ENCODE measurements at regions not wholly inside any gene's neighbourhood (a gene's known extent, or its start where the extent isn't known, plus 50 kb on each side); places are given as distances from the start of the nearest gene placed in this dataset.

DNA sequence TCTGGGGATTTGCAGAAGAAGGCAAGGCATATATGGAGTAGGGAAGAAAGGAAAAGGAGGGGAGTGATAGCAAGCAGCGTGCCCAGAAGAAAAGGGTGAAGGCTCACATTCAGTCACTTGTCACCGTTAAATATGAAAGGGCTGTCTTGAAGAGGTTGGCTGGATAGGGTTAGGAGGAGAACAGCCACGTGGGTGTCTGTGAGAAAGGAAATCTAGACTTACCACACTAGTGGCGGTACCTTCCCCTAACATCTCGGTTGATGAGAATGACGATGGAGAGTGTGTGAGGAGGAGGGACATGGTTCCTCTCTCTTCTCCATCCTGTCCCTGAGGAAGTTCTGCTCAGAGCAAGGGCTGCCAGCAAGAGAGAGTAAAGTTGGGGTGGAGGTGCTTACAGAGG is 74.3 kb upstream of the CCN6 start:
- peaks cover 33 to 99% (median 91%) of the 10 kb centered on the region in 7 donors for H3K4me1 Mint-ChIP-seq
- Histone ChIP-seq H3K27ac (ENCODE audit: low read depth, low read length) (no peak overlapping the region), H3K4me1 (ENCODE audit: control insufficient read depth in 2 of 2, insufficient read depth in 2 of 2, low read length in 2 of 2) (peaks cover 0 to 87% of the 10 kb centered on the region in 2 donors), H3K27me3 (ENCODE audit: control insufficient read depth in 2 of 2, insufficient read depth in 2 of 2, low read length in 2 of 2) (no peaks in the 10 kb centered on the region), H3K9me3 (ENCODE audit: control insufficient read depth in 2 of 3, low read length in 3 of 3) (no peaks in the 10 kb centered on the region), H3K36me3 (ENCODE audit: control insufficient read depth in 2 of 3, insufficient read depth in 3 of 3, low read length in 3 of 3) (no peaks in the 10 kb centered on the region), H3K4me3 (ENCODE audit: low read length) (no peak overlapping the region)
- peak overlapping the region in 9 of 10 donors; percentile 39 to 83 (median 54) for H3K4me3 Mint-ChIP-seq
- peaks cover 0 to 8% (median 0%) of the 10 kb centered on the region in 5 donors for H3K36me3 Mint-ChIP-seq
- ChIA-PET POLR2A (interaction anchor here (3.4 to 8.3 kb wide), 2 partner anchors 7 to 13 kb away, joined by 17 to 147 read pairs; no protein-coding TSS in a partner anchor), CTCF (interaction anchor here (1.1 to 1.5 kb wide), 3 partner anchors 12 to 17 kb away, joined by 3 to 5 read pairs (median 4); no protein-coding TSS in a partner anchor)
- intact Hi-C loops (cut with micrococcal nuclease): no loop called here
- peak; percentile 84 for ATAC-seq
- no peaks in the 10 kb centered on the region for H3K27me3 Mint-ChIP-seq
- peaks cover 0 to 8% (median 0%) of the 10 kb centered on the region in 11 donors for H3K9me3 Mint-ChIP-seq
- peak in 5 of 9 donors; percentile 33 to 50 (median 44) for DNase-seq
- peak overlapping the region; percentile 20 to 98 (median 93) for H3K27ac Mint-ChIP-seq

DNA sequence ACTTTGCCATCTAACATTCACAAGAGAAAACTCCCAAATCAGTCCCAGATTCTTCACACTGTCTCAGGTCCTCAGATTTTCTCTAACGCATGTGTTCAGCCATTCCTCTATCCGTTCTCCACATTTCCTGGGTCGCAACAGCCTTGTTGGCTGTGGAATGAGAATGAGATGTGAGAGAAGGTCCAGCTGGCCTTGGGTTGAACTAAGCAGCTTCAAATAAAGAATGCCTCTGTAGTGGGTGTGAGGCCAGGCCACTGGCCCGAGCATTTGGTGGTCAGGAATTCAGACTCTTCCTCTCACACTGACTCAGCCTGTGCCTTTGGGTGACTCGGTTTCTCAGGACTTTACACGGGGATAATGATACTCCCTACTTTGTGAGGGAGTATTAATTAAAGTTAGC is 73.8 kb upstream of the CCN6 start:
- Mint-ChIP-seq H3K9me3 (peaks cover 0 to 8% (median 0%) of the 10 kb centered on the region in 11 donors), H3K4me1 (peaks cover 37 to 99% (median 90%) of the 10 kb centered on the region in 7 donors), H3K4me3 (peak overlapping the region in 5 of 10 donors; percentile 39 to 83 (median 71)), H3K27ac (peak overlapping the region in 8 of 9 donors; percentile 50 to 98 (median 94)), H3K27me3 (no peaks in the 10 kb centered on the region), H3K36me3 (peaks cover 0 to 8% (median 0%) of the 10 kb centered on the region in 5 donors)
- Histone ChIP-seq H3K27ac (ENCODE audit: low read depth, low read length) (no peak overlapping the region), H3K4me1 (ENCODE audit: control insufficient read depth in 2 of 2, insufficient read depth in 2 of 2, low read length in 2 of 2) (peaks cover 0 to 87% of the 10 kb centered on the region in 2 donors), H3K27me3 (ENCODE audit: control insufficient read depth in 2 of 2, insufficient read depth in 2 of 2, low read length in 2 of 2) (no peaks in the 10 kb centered on the region), H3K36me3 (ENCODE audit: control insufficient read depth in 2 of 3, insufficient read depth in 3 of 3, low read length in 3 of 3) (no peaks in the 10 kb centered on the region), H3K9me3 (ENCODE audit: control insufficient read depth in 2 of 3, low read length in 3 of 3) (no peaks in the 10 kb centered on the region), H3K4me3 (ENCODE audit: low read length) (no peak overlapping the region)
- POLR2A ChIA-PET: interaction anchor here (1.0 to 1.3 kb wide), 2 partner anchors 13 to 107 kb away, joined by 3 to 4 read pairs; partner anchors contain the start of gene FYN
- DNase-seq (no peak), ATAC-seq (no peak)
- CTCF ChIA-PET: interaction anchor here (0.7 to 1.5 kb wide), 2 partner anchors 16 to 263 kb away, joined by 4 to 5 read pairs; no protein-coding TSS in a partner anchor
- intact Hi-C loops (cut with micrococcal nuclease): no loop called here

DNA sequence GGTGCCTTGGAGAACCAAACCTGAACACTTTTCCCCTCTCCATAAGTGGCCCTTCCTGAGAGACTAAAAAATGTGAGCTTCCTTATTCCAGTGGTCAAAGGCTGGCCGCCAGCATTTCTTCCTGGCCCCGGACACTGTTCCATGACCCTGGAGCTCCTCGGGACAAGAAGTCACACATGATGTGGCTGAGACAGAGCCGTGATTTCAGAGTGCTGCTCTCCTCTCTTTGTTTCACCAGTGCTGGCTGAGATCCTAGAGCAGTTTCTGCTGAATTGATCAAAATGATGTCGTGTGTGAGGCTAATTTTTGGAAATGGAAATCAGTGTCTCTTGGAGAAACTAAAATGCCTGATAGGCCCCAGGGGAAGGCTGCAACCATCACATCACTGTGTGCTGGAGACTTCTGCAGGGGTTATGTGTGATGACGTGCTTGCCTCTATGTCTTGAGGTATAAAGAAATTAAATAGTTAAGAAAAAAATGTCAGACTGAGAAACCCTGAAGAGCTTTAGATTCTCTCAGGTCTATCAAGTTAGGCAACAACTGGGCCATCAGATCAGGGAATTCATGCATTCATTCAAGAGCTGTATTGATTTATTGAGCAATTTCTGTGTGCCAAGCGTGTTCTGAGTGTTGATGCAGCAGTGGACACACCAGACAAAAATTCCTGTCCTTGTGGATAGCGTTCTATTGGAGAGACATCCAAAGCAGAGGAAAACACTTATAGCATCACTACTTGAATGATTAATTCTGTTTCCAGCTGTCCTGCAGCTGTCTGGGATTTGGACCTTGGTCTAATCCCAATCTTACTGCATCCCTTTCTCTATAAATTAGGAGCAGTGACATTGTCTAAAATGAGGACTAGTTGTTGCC is 72.7 kb upstream of the CCN6 start:
- Histone ChIP-seq H3K36me3 (ENCODE audit: control insufficient read depth in 2 of 3, insufficient read depth in 3 of 3, low read length in 3 of 3) (no peaks in the 10 kb centered on the region), H3K27me3 (ENCODE audit: control insufficient read depth in 2 of 2, insufficient read depth in 2 of 2, low read length in 2 of 2) (no peaks in the 10 kb centered on the region), H3K4me1 (ENCODE audit: control insufficient read depth in 2 of 2, insufficient read depth in 2 of 2, low read length in 2 of 2) (peaks cover 7 to 87% of the 10 kb centered on the region in 2 donors), H3K9me3 (ENCODE audit: control insufficient read depth in 2 of 3, low read length in 3 of 3) (no peaks in the 10 kb centered on the region), H3K4me3 (ENCODE audit: low read length) (no peak overlapping the region), H3K27ac (ENCODE audit: low read depth, low read length) (no peak overlapping the region)
- POLR2A ChIA-PET: interaction anchor here (0.6 to 1.9 kb wide), 7 partner anchors 9 to 133 kb away, joined by 3 to 12 read pairs (median 4); partner anchors contain the start of gene FYN
- intact Hi-C loops (cut with micrococcal nuclease): no loop called here
- CTCF ChIA-PET: interaction anchor here (0.6 to 0.8 kb wide), 3 partner anchors 63 to 264 kb away, joined by 3 to 4 read pairs (median 4); partner anchors contain the start of gene FYN
- ATAC-seq: no peak
- DNase-seq: no peak
- peaks cover 40 to 99% (median 90%) of the 10 kb centered on the region in 7 donors for H3K4me1 Mint-ChIP-seq
- peaks cover 0 to 7% (median 0%) of the 10 kb centered on the region in 5 donors for H3K36me3 Mint-ChIP-seq
- peak overlapping the region in 6 of 10 donors; percentile 15 to 71 (median 37) for H3K4me3 Mint-ChIP-seq
- H3K27ac Mint-ChIP-seq: peak overlapping the region in 8 of 9 donors; percentile 40 to 98 (median 90)
- H3K9me3 Mint-ChIP-seq: peaks cover 0 to 7% (median 0%) of the 10 kb centered on the region in 11 donors
- H3K27me3 Mint-ChIP-seq: no peaks in the 10 kb centered on the region

DNA sequence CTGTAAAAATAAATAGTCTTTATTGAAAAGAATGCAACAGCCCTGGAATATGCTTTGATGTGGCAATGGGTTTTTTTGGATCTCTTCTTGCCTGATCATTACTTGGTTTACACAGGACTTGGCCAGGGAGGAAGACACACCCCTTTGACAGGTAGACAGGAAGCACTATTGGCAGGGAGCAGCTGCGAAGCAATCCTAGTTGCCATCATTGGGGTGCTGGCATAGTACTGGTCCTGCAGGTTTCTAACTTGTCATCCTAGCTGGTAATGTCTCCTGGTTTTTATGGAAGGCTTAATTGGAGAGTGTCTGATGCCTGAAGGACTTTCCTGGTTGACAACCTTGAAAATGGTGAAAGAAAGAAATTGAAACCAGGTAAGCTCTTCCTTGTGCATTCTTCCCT is 71.2 kb upstream of the CCN6 start:
- peaks cover 9 to 87% of the 10 kb centered on the region in 2 donors for H3K4me1 ChIP-seq (ENCODE audit: control insufficient read depth in 2 of 2, insufficient read depth in 2 of 2, low read length in 2 of 2)
- no peak for DNase-seq

DNA sequence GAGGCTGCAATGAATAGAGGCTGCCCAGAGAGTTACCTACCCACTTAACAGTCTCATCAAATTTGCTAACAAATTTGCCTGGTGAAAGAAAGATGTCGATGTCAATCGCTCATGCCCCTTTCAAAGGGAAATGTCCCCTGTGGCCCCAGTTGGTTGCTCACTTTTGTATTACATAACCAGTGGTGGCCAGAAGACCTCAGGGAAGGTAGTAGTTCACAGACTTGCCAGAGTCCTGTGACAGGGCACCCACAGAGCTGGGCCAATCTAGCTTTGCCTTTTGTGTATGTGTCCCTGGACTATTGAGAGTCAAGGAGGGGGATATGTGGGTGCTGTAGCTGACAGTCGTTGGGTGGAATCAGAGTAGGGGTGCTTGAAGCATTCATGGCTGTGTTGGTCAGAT is 70.7 kb upstream of the CCN6 start:
- intact Hi-C loops (cut with micrococcal nuclease): no loop called here
- Histone ChIP-seq H3K9me3 (ENCODE audit: control insufficient read depth in 2 of 3, low read length in 3 of 3) (no peaks in the 10 kb centered on the region), H3K36me3 (ENCODE audit: control insufficient read depth in 2 of 3, insufficient read depth in 3 of 3, low read length in 3 of 3) (no peaks in the 10 kb centered on the region), H3K27ac (ENCODE audit: low read depth, low read length) (peak overlapping the region; percentile 19), H3K4me3 (ENCODE audit: low read length) (no peak overlapping the region), H3K27me3 (ENCODE audit: control insufficient read depth in 2 of 2, insufficient read depth in 2 of 2, low read length in 2 of 2) (no peaks in the 10 kb centered on the region), H3K4me1 (ENCODE audit: control insufficient read depth in 2 of 2, insufficient read depth in 2 of 2, low read length in 2 of 2) (peaks cover 9 to 87% of the 10 kb centered on the region in 2 donors)
- H3K27me3 Mint-ChIP-seq: no peaks in the 10 kb centered on the region
- peaks cover 0 to 10% (median 0%) of the 10 kb centered on the region in 11 donors for H3K9me3 Mint-ChIP-seq
- H3K27ac Mint-ChIP-seq: peak overlapping the region in 7 of 9 donors; percentile 59 to 96 (median 78)
- peaks cover 0 to 7% (median 0%) of the 10 kb centered on the region in 5 donors for H3K36me3 Mint-ChIP-seq
- DNase-seq (no peak), ATAC-seq (no peak)
- POLR2A ChIA-PET: interaction anchor here (1.1 to 8.7 kb wide), 5 partner anchors 8 to 110 kb away, joined by 4 to 147 read pairs (median 4); partner anchors contain the start of gene FYN
- peak overlapping the region in 9 of 10 donors; percentile 18 to 72 (median 66) for H3K4me3 Mint-ChIP-seq
- H3K4me1 Mint-ChIP-seq: peaks cover 46 to 99% (median 90%) of the 10 kb centered on the region in 7 donors
- CTCF ChIA-PET: interaction anchor here (0.7 to 1.1 kb wide), 3 partner anchors 10 to 13 kb away, joined by 3 to 4 read pairs (median 3); no protein-coding TSS in a partner anchor

More for the DNA sequence above, 71.2 kb upstream of the CCN6 start:
- H3K36me3 ChIP-seq (ENCODE audit: control insufficient read depth in 2 of 3, insufficient read depth in 3 of 3, low read length in 3 of 3): no peaks in the 10 kb centered on the region
- H3K9me3 ChIP-seq (ENCODE audit: control insufficient read depth in 2 of 3, low read length in 3 of 3): no peaks in the 10 kb centered on the region
- no peaks in the 10 kb centered on the region for H3K27me3 ChIP-seq (ENCODE audit: control insufficient read depth in 2 of 2, insufficient read depth in 2 of 2, low read length in 2 of 2)
- peak overlapping the region in 8 of 9 donors; percentile 3 to 96 (median 66) for H3K27ac Mint-ChIP-seq
- H3K36me3 Mint-ChIP-seq: peaks cover 0 to 7% (median 0%) of the 10 kb centered on the region in 5 donors
- H3K9me3 Mint-ChIP-seq: peaks cover 0 to 7% (median 0%) of the 10 kb centered on the region in 11 donors
- ATAC-seq: no peak
- H3K27me3 Mint-ChIP-seq: no peaks in the 10 kb centered on the region
- intact Hi-C loops (cut with micrococcal nuclease): no loop called here
- CTCF ChIA-PET: interaction anchor here (0.6 to 1.1 kb wide), 4 partner anchors 10 to 60 kb away, joined by 3 to 4 read pairs (median 4); no protein-coding TSS in a partner anchor
- no peak overlapping the region for H3K4me3 ChIP-seq (ENCODE audit: low read length)
- POLR2A ChIA-PET: interaction anchor here (0.6 to 8.7 kb wide), 7 partner anchors 7 to 1624 kb away, joined by 3 to 147 read pairs (median 4); partner anchors contain the start of gene FYN
- H3K4me1 Mint-ChIP-seq: peaks cover 46 to 99% (median 90%) of the 10 kb centered on the region in 7 donors
- H3K27ac ChIP-seq (ENCODE audit: low read depth, low read length): peak overlapping the region; percentile 19
- peak overlapping the region in 9 of 10 donors; percentile 18 to 72 (median 66) for H3K4me3 Mint-ChIP-seq

DNA sequence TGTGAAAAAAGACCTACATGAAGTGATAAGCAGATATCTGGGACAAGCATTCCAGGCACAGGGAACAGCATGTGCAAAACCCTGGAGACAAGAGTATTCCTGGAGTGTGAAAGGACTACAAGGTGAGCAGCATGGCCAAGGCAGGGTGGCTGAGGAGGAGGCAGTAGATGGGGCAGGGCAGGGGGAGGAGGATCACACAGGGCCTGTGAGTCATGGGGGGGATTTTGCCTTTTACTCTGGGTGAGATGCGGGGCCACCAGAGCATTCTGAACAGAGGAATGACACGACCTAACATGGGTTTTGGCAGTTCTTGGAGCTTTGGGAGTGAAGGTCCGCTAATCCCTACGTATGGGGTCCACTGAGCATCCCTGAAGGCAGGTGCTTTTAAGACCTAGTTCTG is 69.8 kb upstream of the CCN6 start:
- ChIA-PET POLR2A (interaction anchor here (1.1 to 8.7 kb wide), 5 partner anchors 8 to 111 kb away, joined by 4 to 147 read pairs (median 4); partner anchors contain the start of gene FYN), CTCF (interaction anchor here (0.7 to 1.4 kb wide), 3 partner anchors 10 to 15 kb away, joined by 3 to 12 read pairs (median 3); no protein-coding TSS in a partner anchor)
- no peaks in the 10 kb centered on the region for H3K27me3 ChIP-seq (ENCODE audit: control insufficient read depth in 2 of 2, insufficient read depth in 2 of 2, low read length in 2 of 2)
- H3K4me1 ChIP-seq (ENCODE audit: control insufficient read depth in 2 of 2, insufficient read depth in 2 of 2, low read length in 2 of 2): peaks cover 15 to 87% of the 10 kb centered on the region in 2 donors
- H3K4me3 ChIP-seq (ENCODE audit: low read length): no peak overlapping the region
- no peaks in the 10 kb centered on the region for H3K9me3 ChIP-seq (ENCODE audit: control insufficient read depth in 2 of 3, low read length in 3 of 3)
- ATAC-seq (no peak), DNase-seq (no peak)
- peaks cover 0 to 15% (median 0%) of the 10 kb centered on the region in 11 donors for H3K9me3 Mint-ChIP-seq
- H3K4me3 Mint-ChIP-seq: peak overlapping the region in 8 of 10 donors; percentile 18 to 72 (median 64)
- H3K4me1 Mint-ChIP-seq: peaks cover 55 to 99% (median 90%) of the 10 kb centered on the region in 7 donors
- intact Hi-C loops (cut with micrococcal nuclease): no loop called here
- H3K36me3 ChIP-seq (ENCODE audit: control insufficient read depth in 2 of 3, insufficient read depth in 3 of 3, low read length in 3 of 3): no peaks in the 10 kb centered on the region
- peak overlapping the region; percentile 21 to 96 (median 76) for H3K27ac Mint-ChIP-seq
- H3K27me3 Mint-ChIP-seq: no peaks in the 10 kb centered on the region
- H3K27ac ChIP-seq (ENCODE audit: low read depth, low read length): no peak overlapping the region
- H3K36me3 Mint-ChIP-seq: peaks cover 0 to 10% (median 0%) of the 10 kb centered on the region in 5 donors

Data from naive thymus-derived CD4-positive, alpha-beta T cell (primary cell).